Heart left ventricle (tissue), 16 donors: ENCODE measurements at regions not wholly inside any gene's neighbourhood (a gene's known extent, or its start where the extent isn't known, plus 50 kb on each side); places are given as distances from the start of the nearest gene placed in this dataset.

Experiments
- ATAC-seq, 4 donors: fragments of 200-7000 bp; cut with Tn5 transposase; one replicate each; pipeline ENCODE4 v1.9.1; 2020 to 2022; ENCODE audit warnings: moderate library complexity in 4 of 4, mild to moderate bottlenecking in 3 of 4, moderate number of reproducible peaks in 1 of 4
- DNase-seq, 5 donors: peaks; one replicate each; pipeline ENCODE4 v3.0.0-alpha.2; 2020
- H3K27ac ChIP-seq, 12 donors: fragments of 200-600 bp; sonication (generic) in 4 of 12; one replicate each; pipeline versions ENCODE4 v1.5.0 to v1.8.0; 2016 to 2022; ENCODE audit warnings: mild to moderate bottlenecking in 2 of 12
- H3K27me3 ChIP-seq, 9 donors: fragments of 200-600 bp; sonication (generic) in 2 of 9; one replicate each; pipeline versions ENCODE4 v1.5.1 to v1.8.0; 2016 to 2022; ENCODE audit warnings: mild to moderate bottlenecking in 3 of 9
- H3K36me3 ChIP-seq, 9 donors: fragments of 200-600 bp; sonication (generic) in 2 of 9; one replicate each; pipeline versions ENCODE4 v1.5.0 to v1.8.0; 2018 to 2022; ENCODE audit warnings: mild to moderate bottlenecking in 2 of 9
- H3K4me1 ChIP-seq, 12 donors: fragments of 200-600 bp; sonication (generic) in 4 of 12; one replicate each; pipeline versions ENCODE4 v1.5.0 to v1.8.0; 2016 to 2022; ENCODE audit warnings: mild to moderate bottlenecking in 3 of 12
- H3K4me3 ChIP-seq, 12 donors: fragments of 200-600 bp; sonication (generic) in 4 of 12; one replicate each; pipeline versions ENCODE4 v1.5.0 to v1.8.0; 2017 to 2022; ENCODE audit warnings: mild to moderate bottlenecking in 9 of 12, moderate library complexity in 4 of 12
- H3K9me3 ChIP-seq, 12 donors: fragments of 200-600 bp; sonication (generic) in 4 of 12; one replicate each; pipeline versions ENCODE4 v1.5.0 to v1.8.0; 2016 to 2022; ENCODE audit warnings: mild to moderate bottlenecking in 1 of 12
- CTCF ChIP-seq, 12 donors: fragments of 200-600 bp; sonication (generic) in 4 of 12; IDR thresholded peaks; one replicate each; pipeline versions ENCODE4 v1.5.0 to v1.8.0; 2018 to 2022; ENCODE audit warnings: antibody characterized with exemption in 12 of 12, mild to moderate bottlenecking in 5 of 12
- POLR2A ChIP-seq, 2 donors: fragments of 450-650 bp; IDR thresholded peaks; one replicate each; pipeline ENCODE4 v1.6.1; 2017; ENCODE audit warnings: antibody characterized with exemption in 2 of 2, mild to moderate bottlenecking in 2 of 2, moderate library complexity in 2 of 2
- WGBS, 4 donors: extraction: QIAGEN DNeasy Blood & Tissue Kit in 2 of 4; methylation state at CpG; one replicate each; pipeline versions ENCODE4 v1.1.5 to v1.1.7; 2013 to 2018; 5-methylcytosine and 5-hydroxymethylcytosine counted together
- intact Hi-C, 10 donors: fragments of 100-400 bp; cut with DNase I; formaldehyde crosslinking; loops; one replicate each; pipeline versions ENCODE4 v1.11.1 to v1.14.2; 2022
- donor health status: ischemic (EF 13 %, LVEDD 7.1; RV severe dilation, severe dysfunction).
- donor health status: healthy with polysubstance abuse.
- donor health status: DM: no; HTN: yes; CAD: no.
- donor health status: DM: no; HTN: no; CAD: no.
- donor health status: ischemic (EF 25% LVEDD 6.9; RV normal size, moderate dysfunction).
- donor health status: ischemic (EF 25% LVEDD 5.7; RV mildly dilated, moderate dysfunction).
- donor health status: healthy.
- donor health status: DM: yes; HTN: yes; CAD: no.
- donor health status: ischemic (EF 35%, LVEDD 5.7; RV mildly dilated, moderate dysfunction).
- donor health status: nonischemic (EF 11% LVEDD 7.7; RV severe dilation, severe dysfunction).
- donor health status: DM: yes; HTN: yes; CAD: no.
- donor health status: PGD.
- donor health status: ischemic (EF 29% LVEDD 5.4; RV normal size, mild dysfunction).
- donor health status: nonischemic (EF 23%, LVEDD 6.1; RV moderate dilation, normal function).

- Histone ChIP-seq H3K27me3 (no peaks in the 10 kb centered on the region), H3K27ac (no peak overlapping the region), H3K4me1 (no peaks in the 10 kb centered on the region), H3K9me3 (no peaks in the 10 kb centered on the region), H3K36me3 (no peaks in the 10 kb centered on the region), H3K4me3 (no peak overlapping the region)
- DNase-seq (no peak), ATAC-seq (no peak)
- WGBS, 4 donors, result 3 to 10% (median 4%) methylated on average over 1 of the region's 1 CpG
- intact Hi-C loops, result no loop called here
- no peak for TF ChIP-seq POLR2A (IDR thresholded peaks at IDR 0.05)
- no peak for TF ChIP-seq CTCF (IDR thresholded peaks at IDR 0.05)
Measured at GRCh38 chr2:139925903-139926302, 1145.7 kb upstream of the NXPH2 start.

- no peaks in the 10 kb centered on the region for H3K9me3 ChIP-seq
- DNase-seq (no peak), ATAC-seq (no peak)
- H3K27ac ChIP-seq, result no peak overlapping the region
- H3K4me3 ChIP-seq, result no peak overlapping the region
- TF ChIP-seq POLR2A (IDR thresholded peaks at IDR 0.05) (no peak), CTCF (IDR thresholded peaks at IDR 0.05) (no peak)
- H3K27me3 ChIP-seq, result no peaks in the 10 kb centered on the region
- intact Hi-C loops, result no loop called here
- no peaks in the 10 kb centered on the region for H3K36me3 ChIP-seq
- no peaks in the 10 kb centered on the region for H3K4me1 ChIP-seq
- WGBS, 4 donors, result 38 to 48% (median 43%) methylated on average over 5 of the region's 5 CpGs
Measured at GRCh38 chr2:139924070-139924469, 1143.9 kb upstream of the NXPH2 start.

- H3K27ac ChIP-seq, result no peak overlapping the region
- no peak overlapping the region for H3K4me3 ChIP-seq
- no peaks in the 10 kb centered on the region for H3K4me1 ChIP-seq
- DNase-seq (no peak), ATAC-seq (no peak)
- peaks cover 0 to 1% (median 0%) of the 10 kb centered on the region in 12 donors for H3K9me3 ChIP-seq
- WGBS, 4 donors, result 79 to 82% (median 81%) methylated on average over 3 of the region's 3 CpGs
- intact Hi-C loops, result no loop called here
- no peak for TF ChIP-seq POLR2A (IDR thresholded peaks at IDR 0.05)
- no peak for TF ChIP-seq CTCF (IDR thresholded peaks at IDR 0.05)
- no peaks in the 10 kb centered on the region for H3K36me3 ChIP-seq
- H3K27me3 ChIP-seq, result no peaks in the 10 kb centered on the region
Measured at GRCh38 chr2:139918982-139919381, 1138.8 kb upstream of the NXPH2 start.

- WGBS, 4 donors, result 58 to 77% (median 60%) methylated on average over 3 of the region's 3 CpGs
- no peak for TF ChIP-seq CTCF (IDR thresholded peaks at IDR 0.05)
- TF ChIP-seq POLR2A (IDR thresholded peaks at IDR 0.05), result no peak
- no peak for ATAC-seq
- H3K9me3 ChIP-seq, result peaks cover 0 to 6% (median 0%) of the 10 kb centered on the region in 12 donors
- H3K4me1 ChIP-seq, result no peaks in the 10 kb centered on the region
- no peak overlapping the region for H3K27ac ChIP-seq
- no peak overlapping the region for H3K4me3 ChIP-seq
- no peaks in the 10 kb centered on the region for H3K36me3 ChIP-seq
- no peaks in the 10 kb centered on the region for H3K27me3 ChIP-seq
- intact Hi-C loops, result no loop called here
- DNase-seq, result no peak
Measured at GRCh38 chr2:139917690-139918384, 1137.6 kb upstream of the NXPH2 start.
